GM23338 (cell line): ENCODE measurements at regions not wholly inside any gene's neighbourhood (a gene's known extent, or its start where the extent isn't known, plus 50 kb on each side); places are given as distances from the start of the nearest gene placed in this dataset.

Experiments used
- ATAC-seq: fragments of 200-7000 bp; cut with Tn5 transposase; 3 replicates; pipeline ENCODE4 v1.9.1; 2020
- DNase-seq: peaks from one replicate; pipeline ENCODE4 v3.0.0-alpha.2; 2015; ENCODE audit warnings: low spot score
- H2AFZ ChIP-seq: fragments of 200-600 bp; sonication (generic); 2 replicates; pipeline ENCODE4 v1.8.0; 2016; ENCODE audit warnings: antibody characterized with exemption, mild to moderate bottlenecking, moderate library complexity
- H3F3A ChIP-seq: fragments of 200-600 bp; sonication (generic); replicated peaks from 2 replicates; pipeline ENCODE4 v1.8.0; 2017; ENCODE audit warnings: antibody characterized with exemption, mixed run types, low read depth
- H3K27ac ChIP-seq: fragments of 200-600 bp; sonication (generic); 2 replicates; pipeline ENCODE4 v1.6.1; 2016; ENCODE audit warnings: low read depth
- H3K27me3 ChIP-seq: fragments of 200-600 bp; sonication (generic); 2 replicates; pipeline ENCODE4 v1.8.0; 2016; ENCODE audit warnings: mild to moderate bottlenecking, mixed run types, moderate library complexity; ENCODE audit not compliant: insufficient read depth
- H3K36me3 ChIP-seq: fragments of 200-600 bp; sonication (generic); 2 replicates; pipeline ENCODE4 v1.8.0; 2016; ENCODE audit warnings: mild to moderate bottlenecking; ENCODE audit not compliant: insufficient read depth
- H3K4me1 ChIP-seq: fragments of 200-600 bp; sonication (generic); 2 replicates; pipeline ENCODE4 v1.8.0; 2016; ENCODE audit warnings: mild to moderate bottlenecking, moderate library complexity; ENCODE audit not compliant: insufficient read depth
- H3K4me2 ChIP-seq: fragments of 200-600 bp; sonication (generic); 2 replicates; pipeline ENCODE4 v1.7.1; 2017; ENCODE audit warnings: mixed run types
- H3K4me3 ChIP-seq: fragments of 200-600 bp; sonication (generic); 2 replicates; pipeline ENCODE4 v1.6.1; 2016; ENCODE audit warnings: mixed run types
- H3K79me2 ChIP-seq: fragments of 200-600 bp; sonication (generic); replicated peaks from 2 replicates; pipeline ENCODE4 v1.8.0; 2017; ENCODE audit warnings: mild to moderate bottlenecking; ENCODE audit not compliant: insufficient read depth
- H3K9me2 ChIP-seq: fragments of 200-600 bp; sonication (generic); 2 replicates; pipeline ENCODE4 v1.8.0; 2017; ENCODE audit not compliant: insufficient read depth
- H4K20me1 ChIP-seq: fragments of 200-600 bp; sonication (generic); replicated peaks from 2 replicates; pipeline ENCODE4 v1.8.0; 2017; ENCODE audit warnings: mild to moderate bottlenecking; ENCODE audit not compliant: insufficient read depth
- H3K27ac Mint-ChIP-seq: 2 replicates; pipeline ENCODE4 v1.8.0; 2020; ENCODE audit warnings: inconsistent platforms, mild to moderate bottlenecking, moderate library complexity, mixed read lengths
- H3K27me3 Mint-ChIP-seq: 3 replicates; pipeline ENCODE4 v1.8.0; 2022; ENCODE audit warnings: low read depth, mild to moderate bottlenecking, moderate library complexity, mixed read lengths, inconsistent platforms; ENCODE audit not compliant: insufficient read depth, poor library complexity
- H3K36me3 Mint-ChIP-seq: 3 replicates; pipeline ENCODE4 v1.8.0; 2021; ENCODE audit warnings: low read depth, mild to moderate bottlenecking, inconsistent platforms, moderate library complexity, mixed read lengths
- H3K4me1 Mint-ChIP-seq: 3 replicates; pipeline ENCODE4 v1.8.0; 2020; ENCODE audit warnings: mild to moderate bottlenecking, inconsistent platforms, mixed read lengths
- H3K4me3 Mint-ChIP-seq: 3 replicates; pipeline ENCODE4 v1.8.0; 2021; ENCODE audit warnings: moderate library complexity, mild to moderate bottlenecking, inconsistent platforms, mixed read lengths
- H3K9me3 Mint-ChIP-seq: 3 replicates; pipeline ENCODE4 v1.8.0; 2020; ENCODE audit warnings: moderate library complexity, mild to moderate bottlenecking, inconsistent platforms, mixed read lengths
- EZH2phosphoT487 ChIP-seq: fragments of 200-600 bp; sonication (generic); IDR thresholded peaks from one replicate; pipeline ENCODE4 v1.8.1; 2018; ENCODE audit warnings: antibody characterized with exemption; ENCODE audit not compliant: unreplicated experiment
- JUNB ChIP-seq: IDR thresholded peaks from one replicate; pipeline ENCODE4 v1.6.1; 2016; ENCODE audit warnings: antibody characterized with exemption; ENCODE audit not compliant: unreplicated experiment
- STAT1 ChIP-seq: IDR thresholded peaks from one replicate; pipeline ENCODE4 v1.6.1; 2016; ENCODE audit warnings: antibody characterized with exemption; ENCODE audit not compliant: unreplicated experiment
- ZNF114 ChIP-seq: fragments of 250-450 bp; sonication (Bioruptor Pico); IDR thresholded peaks from 2 replicates; pipeline ENCODE4 v1.5.0; 2020; ENCODE audit warnings: mild to moderate bottlenecking, moderate library complexity
- TF ChIP-seq, protein P1 (sequence below), 2 experiments: fragments of 200-600 bp in 1 of 2; sonication (generic) in 1 of 2; conservative IDR thresholded peaks; 2 replicates each; pipeline versions ENCODE4 v1.5.1 to v1.6.1; 2016 to 2017; ENCODE audit warnings: antibody characterized with exemption in 2 of 2, low read depth in 2 of 2, mild to moderate bottlenecking in 2 of 2, moderate library complexity in 1 of 2
- TF ChIP-seq, protein P2 (sequence below): fragments of 250-450 bp; sonication (Bioruptor Pico); IDR thresholded peaks from 2 replicates; pipeline ENCODE4 v1.5.0; 2020; ENCODE audit warnings: mild to moderate bottlenecking, moderate library complexity

DNA sequence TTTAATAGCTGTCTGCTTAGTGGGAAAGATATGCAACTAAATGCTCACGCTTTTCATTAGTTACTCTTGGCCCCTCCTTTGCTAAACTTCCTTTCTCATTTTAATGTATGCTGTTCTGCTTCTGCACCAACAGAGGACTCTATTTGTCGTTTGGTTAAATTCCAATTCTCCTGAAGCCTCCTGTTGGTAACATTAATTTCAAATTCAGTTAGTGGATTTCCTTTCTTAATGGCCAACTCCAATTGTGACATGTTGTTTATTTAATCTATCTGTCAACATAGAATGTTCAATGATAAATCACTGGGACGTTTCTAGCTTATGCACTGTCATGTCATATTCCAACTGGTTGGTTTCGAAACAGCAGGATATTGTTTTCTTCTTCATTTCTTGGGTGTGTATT lies 467.4 kb upstream of the BCHE start:
- H3F3A ChIP-seq = no peaks in the 10 kb centered on the region
- Mint-ChIP-seq H3K9me3 (no peaks in the 10 kb centered on the region; the same call in 2 of the 3 replicates), H3K27me3 (no peaks in the 10 kb centered on the region), H3K4me1 (peaks cover 8% of the 10 kb centered on the region; the same call in 2 of the 3 replicates), H3K4me3 (no peak overlapping the region), H3K36me3 (no peaks in the 10 kb centered on the region), H3K27ac (0 out of 2 replicates have a peak overlapping the region, but pooled peaks have one; percentile 26)
- no peaks in the 10 kb centered on the region for H4K20me1 ChIP-seq
- H3K27ac ChIP-seq = no peak overlapping the region
- TF ChIP-seq EZH2phosphoT487 (no peak), JUNB (no peak), ZNF114 (CRISPR knock-in tag) (no peak), STAT1 (no peak)
- TF ChIP-seq, protein P1, sequence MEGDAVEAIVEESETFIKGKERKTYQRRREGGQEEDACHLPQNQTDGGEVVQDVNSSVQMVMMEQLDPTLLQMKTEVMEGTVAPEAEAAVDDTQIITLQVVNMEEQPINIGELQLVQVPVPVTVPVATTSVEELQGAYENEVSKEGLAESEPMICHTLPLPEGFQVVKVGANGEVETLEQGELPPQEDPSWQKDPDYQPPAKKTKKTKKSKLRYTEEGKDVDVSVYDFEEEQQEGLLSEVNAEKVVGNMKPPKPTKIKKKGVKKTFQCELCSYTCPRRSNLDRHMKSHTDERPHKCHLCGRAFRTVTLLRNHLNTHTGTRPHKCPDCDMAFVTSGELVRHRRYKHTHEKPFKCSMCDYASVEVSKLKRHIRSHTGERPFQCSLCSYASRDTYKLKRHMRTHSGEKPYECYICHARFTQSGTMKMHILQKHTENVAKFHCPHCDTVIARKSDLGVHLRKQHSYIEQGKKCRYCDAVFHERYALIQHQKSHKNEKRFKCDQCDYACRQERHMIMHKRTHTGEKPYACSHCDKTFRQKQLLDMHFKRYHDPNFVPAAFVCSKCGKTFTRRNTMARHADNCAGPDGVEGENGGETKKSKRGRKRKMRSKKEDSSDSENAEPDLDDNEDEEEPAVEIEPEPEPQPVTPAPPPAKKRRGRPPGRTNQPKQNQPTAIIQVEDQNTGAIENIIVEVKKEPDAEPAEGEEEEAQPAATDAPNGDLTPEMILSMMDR (conservative IDR thresholded peaks at IDR 0.05; ENCODE audit: low read depth in 2 of 2) = peak in 1 of 2 experiments; percentile 23; a peak in 1 of 4 replicates
- TF ChIP-seq, protein P2, sequence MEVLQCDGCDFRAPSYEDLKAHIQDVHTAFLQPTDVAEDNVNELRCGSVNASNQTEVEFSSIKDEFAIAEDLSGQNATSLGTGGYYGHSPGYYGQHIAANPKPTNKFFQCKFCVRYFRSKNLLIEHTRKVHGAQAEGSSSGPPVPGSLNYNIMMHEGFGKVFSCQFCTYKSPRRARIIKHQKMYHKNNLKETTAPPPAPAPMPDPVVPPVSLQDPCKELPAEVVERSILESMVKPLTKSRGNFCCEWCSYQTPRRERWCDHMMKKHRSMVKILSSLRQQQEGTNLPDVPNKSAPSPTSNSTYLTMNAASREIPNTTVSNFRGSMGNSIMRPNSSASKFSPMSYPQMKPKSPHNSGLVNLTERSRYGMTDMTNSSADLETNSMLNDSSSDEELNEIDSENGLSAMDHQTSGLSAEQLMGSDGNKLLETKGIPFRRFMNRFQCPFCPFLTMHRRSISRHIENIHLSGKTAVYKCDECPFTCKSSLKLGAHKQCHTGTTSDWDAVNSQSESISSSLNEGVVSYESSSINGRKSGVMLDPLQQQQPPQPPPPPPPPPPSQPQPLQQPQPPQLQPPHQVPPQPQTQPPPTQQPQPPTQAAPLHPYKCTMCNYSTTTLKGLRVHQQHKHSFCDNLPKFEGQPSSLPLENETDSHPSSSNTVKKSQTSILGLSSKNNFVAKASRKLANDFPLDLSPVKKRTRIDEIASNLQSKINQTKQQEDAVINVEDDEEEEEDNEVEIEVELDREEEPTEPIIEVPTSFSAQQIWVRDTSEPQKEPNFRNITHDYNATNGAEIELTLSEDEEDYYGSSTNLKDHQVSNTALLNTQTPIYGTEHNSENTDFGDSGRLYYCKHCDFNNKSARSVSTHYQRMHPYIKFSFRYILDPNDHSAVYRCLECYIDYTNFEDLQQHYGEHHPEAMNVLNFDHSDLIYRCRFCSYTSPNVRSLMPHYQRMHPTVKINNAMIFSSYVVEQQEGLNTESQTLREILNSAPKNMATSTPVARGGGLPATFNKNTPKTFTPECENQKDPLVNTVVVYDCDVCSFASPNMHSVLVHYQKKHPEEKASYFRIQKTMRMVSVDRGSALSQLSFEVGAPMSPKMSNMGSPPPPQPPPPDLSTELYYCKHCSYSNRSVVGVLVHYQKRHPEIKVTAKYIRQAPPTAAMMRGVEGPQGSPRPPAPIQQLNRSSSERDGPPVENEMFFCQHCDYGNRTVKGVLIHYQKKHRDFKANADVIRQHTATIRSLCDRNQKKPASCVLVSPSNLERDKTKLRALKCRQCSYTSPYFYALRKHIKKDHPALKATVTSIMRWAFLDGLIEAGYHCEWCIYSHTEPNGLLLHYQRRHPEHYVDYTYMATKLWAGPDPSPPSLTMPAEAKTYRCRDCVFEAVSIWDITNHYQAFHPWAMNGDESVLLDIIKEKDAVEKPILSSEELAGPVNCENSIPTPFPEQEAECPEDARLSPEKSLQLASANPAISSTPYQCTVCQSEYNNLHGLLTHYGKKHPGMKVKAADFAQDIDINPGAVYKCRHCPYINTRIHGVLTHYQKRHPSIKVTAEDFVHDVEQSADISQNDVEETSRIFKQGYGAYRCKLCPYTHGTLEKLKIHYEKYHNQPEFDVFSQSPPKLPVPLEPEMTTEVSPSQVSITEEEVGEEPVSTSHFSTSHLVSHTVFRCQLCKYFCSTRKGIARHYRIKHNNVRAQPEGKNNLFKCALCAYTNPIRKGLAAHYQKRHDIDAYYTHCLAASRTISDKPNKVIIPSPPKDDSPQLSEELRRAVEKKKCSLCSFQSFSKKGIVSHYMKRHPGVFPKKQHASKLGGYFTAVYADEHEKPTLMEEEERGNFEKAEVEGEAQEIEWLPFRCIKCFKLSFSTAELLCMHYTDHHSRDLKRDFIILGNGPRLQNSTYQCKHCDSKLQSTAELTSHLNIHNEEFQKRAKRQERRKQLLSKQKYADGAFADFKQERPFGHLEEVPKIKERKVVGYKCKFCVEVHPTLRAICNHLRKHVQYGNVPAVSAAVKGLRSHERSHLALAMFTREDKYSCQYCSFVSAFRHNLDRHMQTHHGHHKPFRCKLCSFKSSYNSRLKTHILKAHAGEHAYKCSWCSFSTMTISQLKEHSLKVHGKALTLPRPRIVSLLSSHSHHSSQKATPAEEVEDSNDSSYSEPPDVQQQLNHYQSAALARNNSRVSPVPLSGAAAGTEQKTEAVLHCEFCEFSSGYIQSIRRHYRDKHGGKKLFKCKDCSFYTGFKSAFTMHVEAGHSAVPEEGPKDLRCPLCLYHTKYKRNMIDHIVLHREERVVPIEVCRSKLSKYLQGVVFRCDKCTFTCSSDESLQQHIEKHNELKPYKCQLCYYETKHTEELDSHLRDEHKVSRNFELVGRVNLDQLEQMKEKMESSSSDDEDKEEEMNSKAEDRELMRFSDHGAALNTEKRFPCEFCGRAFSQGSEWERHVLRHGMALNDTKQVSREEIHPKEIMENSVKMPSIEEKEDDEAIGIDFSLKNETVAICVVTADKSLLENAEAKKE (CRISPR knock-in tag) = no peak
- H3K79me2 ChIP-seq = no peaks in the 10 kb centered on the region
- no peaks in the 10 kb centered on the region for H3K27me3 ChIP-seq
- no peak overlapping the region for H2AFZ ChIP-seq
- H3K36me3 ChIP-seq = no peaks in the 10 kb centered on the region
- ATAC-seq (no peak), DNase-seq (peak; percentile 16)
- no peaks in the 10 kb centered on the region for H3K9me2 ChIP-seq
- no peaks in the 10 kb centered on the region for H3K4me1 ChIP-seq
- no peak overlapping the region for H3K4me2 ChIP-seq
- no peak overlapping the region for H3K4me3 ChIP-seq
